Thoracic aorta (tissue), 2 donors: ENCODE measurements at regions not wholly inside any gene's neighbourhood (a gene's known extent, or its start where the extent isn't known, plus 50 kb on each side); places are given as distances from the start of the nearest gene placed in this dataset.
A peak's percentile ranks its signal among the peaks of the same experiment; 100 is the strongest.

Experiments
- ATAC-seq: fragments of 150-250 bp; one replicate; pipeline ENCODE4 v1.8.0; 2017; ENCODE audit warnings: low read depth; ENCODE audit not compliant: insufficient number of reproducible peaks, low FRiP score
- DNase-seq: peaks from one replicate; pipeline ENCODE4 v3.0.0-alpha.2; 2020; ENCODE audit warnings: low spot score
- H3K27ac ChIP-seq, 2 donors: fragments of 200-600 bp; sonication (generic); 1 replicate in 1 of 2; 2 replicates in 1 of 2; pipeline ENCODE4 v1.5.1; 2016; ENCODE audit warnings: mild to moderate bottlenecking in 2 of 2, moderate library complexity in 2 of 2
- H3K27me3 ChIP-seq: fragments of 200-600 bp; sonication (generic); replicated peaks from 2 replicates; pipeline ENCODE4 v1.6.0; 2016; ENCODE audit warnings: mild to moderate bottlenecking; ENCODE audit not compliant: insufficient read depth
- H3K36me3 ChIP-seq: fragments of 200-600 bp; sonication (generic); one replicate; pipeline ENCODE4 v1.5.1; 2016
- H3K4me1 ChIP-seq, 2 donors: fragments of 200-600 bp; sonication (generic); 1 replicate in 1 of 2; 2 replicates in 1 of 2; pipeline versions ENCODE4 v1.5.1 to v1.6.0; 2016; ENCODE audit warnings: low read depth in 2 of 2, mild to moderate bottlenecking in 1 of 2; ENCODE audit not compliant: control insufficient read depth in 1 of 2
- H3K4me3 ChIP-seq: fragments of 200-600 bp; sonication (generic); 2 replicates; pipeline ENCODE4 v1.5.1; 2016; ENCODE audit warnings: mild to moderate bottlenecking
- H3K9me3 ChIP-seq: fragments of 200-600 bp; sonication (generic); 2 replicates; pipeline ENCODE4 v1.5.1; 2016
- TF ChIP-seq, protein P1 (sequence below): fragments of 200-600 bp; sonication (generic); IDR thresholded peaks from one replicate; pipeline ENCODE4 v1.5.1; 2019; ENCODE audit warnings: antibody characterized with exemption

DNA sequence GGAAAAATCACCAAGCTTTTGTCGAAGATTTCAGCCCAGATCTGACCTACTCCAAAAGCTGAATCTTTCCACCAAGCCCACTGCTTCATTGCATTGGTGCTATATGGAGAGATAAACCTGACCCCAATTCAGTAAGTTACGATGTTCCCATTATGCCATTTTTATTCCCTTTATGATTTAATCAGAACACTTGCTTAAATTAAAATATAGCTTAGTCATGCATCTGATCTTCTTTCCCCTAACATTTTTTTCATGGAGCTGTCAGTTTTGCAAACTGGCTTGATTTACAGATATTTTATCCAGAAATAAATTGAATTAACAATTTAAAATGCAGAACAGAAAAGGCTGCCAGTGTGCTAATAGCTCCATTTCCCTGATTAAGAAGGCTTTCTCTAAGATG, 503.5 kb upstream of the C1orf87 start:
- H3K27ac ChIP-seq = peak overlapping the region in 1 of 2 donors; percentile 30
- H3K9me3 ChIP-seq = no peaks in the 10 kb centered on the region
- peaks cover 32 to 48% of the 10 kb centered on the region in 2 donors for H3K4me1 ChIP-seq
- H3K4me3 ChIP-seq = no peak overlapping the region
- no peaks in the 10 kb centered on the region for H3K36me3 ChIP-seq
- no peaks in the 10 kb centered on the region for H3K27me3 ChIP-seq
- ATAC-seq = no peak
- TF ChIP-seq, protein P1, sequence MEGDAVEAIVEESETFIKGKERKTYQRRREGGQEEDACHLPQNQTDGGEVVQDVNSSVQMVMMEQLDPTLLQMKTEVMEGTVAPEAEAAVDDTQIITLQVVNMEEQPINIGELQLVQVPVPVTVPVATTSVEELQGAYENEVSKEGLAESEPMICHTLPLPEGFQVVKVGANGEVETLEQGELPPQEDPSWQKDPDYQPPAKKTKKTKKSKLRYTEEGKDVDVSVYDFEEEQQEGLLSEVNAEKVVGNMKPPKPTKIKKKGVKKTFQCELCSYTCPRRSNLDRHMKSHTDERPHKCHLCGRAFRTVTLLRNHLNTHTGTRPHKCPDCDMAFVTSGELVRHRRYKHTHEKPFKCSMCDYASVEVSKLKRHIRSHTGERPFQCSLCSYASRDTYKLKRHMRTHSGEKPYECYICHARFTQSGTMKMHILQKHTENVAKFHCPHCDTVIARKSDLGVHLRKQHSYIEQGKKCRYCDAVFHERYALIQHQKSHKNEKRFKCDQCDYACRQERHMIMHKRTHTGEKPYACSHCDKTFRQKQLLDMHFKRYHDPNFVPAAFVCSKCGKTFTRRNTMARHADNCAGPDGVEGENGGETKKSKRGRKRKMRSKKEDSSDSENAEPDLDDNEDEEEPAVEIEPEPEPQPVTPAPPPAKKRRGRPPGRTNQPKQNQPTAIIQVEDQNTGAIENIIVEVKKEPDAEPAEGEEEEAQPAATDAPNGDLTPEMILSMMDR = no peak
- no peak for DNase-seq

DNA sequence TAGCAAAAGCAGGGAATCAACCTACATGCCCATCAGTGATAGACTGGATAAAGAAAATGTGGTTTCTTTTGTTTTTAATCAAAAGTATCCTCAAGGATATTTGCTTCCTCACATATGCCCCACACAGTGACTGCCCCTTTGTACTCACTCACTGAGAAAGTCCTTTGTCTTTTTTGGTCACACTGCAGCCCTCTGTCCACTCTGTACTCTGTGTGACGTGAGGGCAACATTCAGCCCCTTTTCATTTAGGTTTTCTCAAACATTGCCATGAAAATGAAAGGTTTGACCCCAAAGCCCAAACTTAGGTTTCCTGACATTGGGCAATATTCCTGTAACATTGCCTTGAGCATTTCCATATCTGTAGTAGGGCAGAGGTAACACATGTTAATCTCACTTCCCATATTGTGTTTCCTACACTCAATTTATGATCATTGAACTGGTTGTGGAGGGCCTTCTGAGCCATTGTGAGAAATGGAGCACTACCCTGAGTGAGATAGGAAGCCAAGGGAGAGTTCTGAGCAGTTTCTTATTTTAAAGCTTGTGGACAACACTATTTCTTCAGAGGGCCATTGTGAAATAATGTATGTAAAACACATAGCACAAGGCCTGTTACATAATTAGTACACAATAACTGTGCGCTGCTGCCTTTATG, 501.9 kb upstream of the C1orf87 start:
- DNase-seq = no peak
- no peaks in the 10 kb centered on the region for H3K9me3 ChIP-seq
- no peak for ATAC-seq
- H3K4me1 ChIP-seq = peaks cover 32 to 51% of the 10 kb centered on the region in 2 donors
- TF ChIP-seq, protein P1 = no peak
- no peaks in the 10 kb centered on the region for H3K36me3 ChIP-seq
- peak overlapping the region; percentile 37 to 90 for H3K27ac ChIP-seq
- no peaks in the 10 kb centered on the region for H3K27me3 ChIP-seq
- H3K4me3 ChIP-seq = no peak overlapping the region

DNA sequence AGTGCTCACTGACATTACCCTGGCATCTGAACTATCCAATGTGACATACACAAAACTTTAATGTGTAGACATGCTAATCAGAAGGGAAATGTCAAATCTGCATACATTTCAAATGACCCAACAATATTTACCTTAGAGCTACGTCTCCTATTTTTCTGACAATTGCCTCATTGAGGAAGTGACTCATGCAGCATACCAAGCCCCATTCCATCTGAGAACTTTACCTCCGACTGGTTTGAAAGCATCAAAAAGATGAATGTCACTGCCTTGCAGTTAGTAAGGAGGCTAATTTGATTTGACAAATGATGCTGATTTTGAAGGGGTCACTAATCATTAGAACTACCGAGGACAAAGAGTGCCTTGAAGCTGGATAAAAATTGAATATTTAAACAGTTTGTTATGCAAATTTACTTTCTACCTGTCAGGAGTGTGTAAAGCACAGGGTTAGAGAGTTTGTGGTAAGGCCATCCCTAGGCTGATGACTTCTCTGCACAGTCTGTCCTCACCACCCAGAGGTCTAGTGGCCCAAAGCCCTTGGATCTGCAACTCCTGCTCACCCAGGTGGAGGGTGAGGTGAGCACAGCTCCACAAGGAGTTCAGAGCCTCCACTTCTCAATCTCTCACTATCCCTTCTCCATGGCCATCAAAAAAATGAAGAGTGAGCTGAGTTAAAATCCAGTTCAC, 500.3 kb upstream of the C1orf87 start:
- peaks cover 32 to 51% of the 10 kb centered on the region in 2 donors for H3K4me1 ChIP-seq
- no peak overlapping the region for H3K4me3 ChIP-seq
- H3K9me3 ChIP-seq = no peaks in the 10 kb centered on the region
- H3K36me3 ChIP-seq = no peaks in the 10 kb centered on the region
- ATAC-seq = peak; percentile 67
- H3K27me3 ChIP-seq = no peaks in the 10 kb centered on the region
- TF ChIP-seq, protein P1 = no peak
- peak overlapping the region; percentile 87 to 90 for H3K27ac ChIP-seq
- no peak for DNase-seq

DNA sequence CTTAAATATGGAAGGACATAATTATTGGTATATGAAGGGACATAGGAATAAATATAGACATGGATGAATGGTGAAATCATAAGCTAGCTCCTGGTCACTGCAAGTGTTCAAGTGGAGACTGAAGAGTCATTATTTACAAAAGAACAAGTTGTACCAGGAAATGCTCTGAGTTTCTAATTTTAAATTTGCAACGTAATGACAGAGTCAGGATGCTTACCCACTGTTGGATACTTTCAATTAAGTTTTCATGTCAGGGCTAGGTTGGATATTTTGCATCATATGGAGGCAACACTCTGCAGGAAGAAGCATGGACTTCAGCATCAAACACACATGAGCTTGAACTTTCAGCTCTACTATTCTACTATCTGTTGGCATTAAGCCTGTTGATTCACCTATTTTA, 499.6 kb upstream of the C1orf87 start:
- no peaks in the 10 kb centered on the region for H3K36me3 ChIP-seq
- H3K4me3 ChIP-seq = no peak overlapping the region
- peak; percentile 92 for ATAC-seq
- H3K4me1 ChIP-seq = peaks cover 32 to 51% of the 10 kb centered on the region in 2 donors
- peak overlapping the region; percentile 87 to 90 for H3K27ac ChIP-seq
- H3K9me3 ChIP-seq = no peaks in the 10 kb centered on the region
- H3K27me3 ChIP-seq = no peaks in the 10 kb centered on the region
- DNase-seq = no peak
- TF ChIP-seq, protein P1 = no peak

DNA sequence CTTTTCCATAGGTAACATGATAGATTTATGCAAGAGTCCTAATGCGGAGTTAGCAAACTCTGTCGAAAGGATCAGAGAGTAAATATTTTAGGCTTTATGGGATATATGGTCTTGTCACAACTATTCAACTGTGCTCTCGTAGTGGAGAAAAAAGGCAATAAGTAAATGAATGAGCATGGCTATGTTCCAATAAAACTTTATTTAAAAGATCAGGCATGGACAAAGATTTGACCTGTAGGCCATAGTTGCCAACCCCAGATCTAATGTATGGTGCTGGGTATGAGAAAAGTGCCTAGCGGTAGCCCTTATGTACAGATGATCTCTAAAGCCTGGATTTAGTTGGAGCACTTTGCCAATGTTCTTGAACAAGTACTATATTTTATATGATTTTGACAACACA, 498.8 kb upstream of the C1orf87 start:
- H3K36me3 ChIP-seq = no peaks in the 10 kb centered on the region
- H3K27me3 ChIP-seq = no peaks in the 10 kb centered on the region
- H3K9me3 ChIP-seq = no peaks in the 10 kb centered on the region
- DNase-seq (no peak), ATAC-seq (no peak)
- TF ChIP-seq, protein P1 = no peak
- H3K27ac ChIP-seq = peak overlapping the region; percentile 82 to 90
- H3K4me1 ChIP-seq = peaks cover 32 to 59% of the 10 kb centered on the region in 2 donors
- no peak overlapping the region for H3K4me3 ChIP-seq
